ENCODE measurements at regions not wholly inside any gene's neighbourhood (a gene's known extent, or its start where the extent isn't known, plus 50 kb on each side); places are given as distances from the start of the nearest gene placed in this dataset.

DNA sequence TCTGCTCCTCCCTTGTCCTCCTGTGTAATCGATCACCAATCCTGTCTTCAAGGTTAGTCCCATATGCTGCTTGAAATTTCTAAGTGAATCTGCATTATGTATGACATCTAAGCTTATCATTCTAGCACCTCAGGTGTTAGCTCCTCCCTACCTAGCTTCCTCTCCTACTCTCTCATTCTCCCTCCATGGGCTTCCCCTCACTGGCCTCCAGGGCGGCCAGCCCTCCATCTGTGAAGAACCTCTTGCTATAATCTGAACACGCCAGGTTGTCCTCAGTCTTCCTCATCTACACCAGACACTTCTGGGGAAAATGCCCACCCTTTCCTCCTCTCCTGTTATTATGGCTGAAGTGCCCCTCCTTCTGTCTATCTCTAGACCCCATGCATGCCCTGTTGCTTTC lies 599.3 kb upstream of the KLF4 start:
- CTCF ChIA-PET, result no interaction called here
- intact Hi-C loops (cut with micrococcal nuclease; ENCODE audit: unreplicated experiment), result no loop called here
- Mint-ChIP-seq H3K4me1 (ENCODE audit: low read depth, unreplicated experiment) (peaks cover 4% of the 10 kb centered on the region), H3K36me3 (ENCODE audit: insufficient read depth, unreplicated experiment) (no peaks in the 10 kb centered on the region), H3K27me3 (ENCODE audit: unreplicated experiment) (no peaks in the 10 kb centered on the region), H3K9me3 (ENCODE audit: low read depth, unreplicated experiment) (peaks cover 1% of the 10 kb centered on the region), H3K27ac (ENCODE audit: unreplicated experiment) (no peak overlapping the region), H3K4me3 (ENCODE audit: low read depth, unreplicated experiment) (no peak overlapping the region)
- no peak for DNase-seq
- no TSS peak for BruUV-seq (replicated peaks)
- TF ChIP-seq CTCF (IDR thresholded peaks at IDR 0.05; ENCODE audit: unreplicated experiment), result no peak

- no peaks in the 10 kb centered on the region for H3K4me1 Mint-ChIP-seq (ENCODE audit: low read depth, unreplicated experiment)
- H3K27me3 Mint-ChIP-seq (ENCODE audit: unreplicated experiment), result no peaks in the 10 kb centered on the region
- intact Hi-C loops (cut with micrococcal nuclease; ENCODE audit: unreplicated experiment), result no loop called here
- no TSS peak for BruUV-seq (replicated peaks)
- CTCF ChIA-PET, result no interaction called here
- TF ChIP-seq CTCF (IDR thresholded peaks at IDR 0.05; ENCODE audit: unreplicated experiment), result no peak
- no peak for DNase-seq
- no peak overlapping the region for H3K27ac Mint-ChIP-seq (ENCODE audit: unreplicated experiment)
- no peak overlapping the region for H3K4me3 Mint-ChIP-seq (ENCODE audit: low read depth, unreplicated experiment)
- H3K36me3 Mint-ChIP-seq (ENCODE audit: insufficient read depth, unreplicated experiment), result no peaks in the 10 kb centered on the region
- H3K9me3 Mint-ChIP-seq (ENCODE audit: low read depth, unreplicated experiment), result peaks cover 2% of the 10 kb centered on the region
Observed at GRCh38 chr9:108087781-108088180, 598.2 kb upstream of the KLF4 start.

DNA sequence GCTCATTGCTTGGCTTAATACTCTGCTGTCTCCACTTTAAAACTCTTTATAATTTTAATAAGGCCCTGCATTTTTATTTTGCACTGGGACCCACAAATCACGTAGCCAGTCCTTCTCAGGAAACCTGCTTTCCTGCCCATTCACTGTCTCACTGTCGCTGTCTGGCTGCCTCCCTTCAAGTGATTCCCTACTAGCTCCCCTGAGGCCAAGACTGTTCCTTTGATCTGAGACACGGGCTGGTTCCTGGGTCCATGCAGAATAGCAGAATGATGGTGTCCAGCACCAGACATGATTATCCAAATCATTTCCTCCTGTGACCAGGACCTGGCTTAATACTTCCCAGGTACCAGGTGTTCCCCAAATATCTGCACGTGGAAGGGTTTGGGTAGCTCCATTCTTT lies 597.1 kb upstream of the KLF4 start:
- H3K4me1 Mint-ChIP-seq (ENCODE audit: low read depth, unreplicated experiment), result no peaks in the 10 kb centered on the region
- no peak for DNase-seq
- intact Hi-C loops (cut with micrococcal nuclease; ENCODE audit: unreplicated experiment), result no loop called here
- no peaks in the 10 kb centered on the region for H3K27me3 Mint-ChIP-seq (ENCODE audit: unreplicated experiment)
- H3K4me3 Mint-ChIP-seq (ENCODE audit: low read depth, unreplicated experiment), result no peak overlapping the region
- no peaks in the 10 kb centered on the region for H3K36me3 Mint-ChIP-seq (ENCODE audit: insufficient read depth, unreplicated experiment)
- peaks cover 2% of the 10 kb centered on the region for H3K9me3 Mint-ChIP-seq (ENCODE audit: low read depth, unreplicated experiment)
- no peak for TF ChIP-seq CTCF (IDR thresholded peaks at IDR 0.05; ENCODE audit: unreplicated experiment)
- no peak overlapping the region for H3K27ac Mint-ChIP-seq (ENCODE audit: unreplicated experiment)
- CTCF ChIA-PET, result interaction anchor here (0.6 kb wide), 1 partner anchor 180 kb away, joined by 4 read pairs; no protein-coding TSS in a partner anchor
- no TSS peak for BruUV-seq (replicated peaks)

DNA sequence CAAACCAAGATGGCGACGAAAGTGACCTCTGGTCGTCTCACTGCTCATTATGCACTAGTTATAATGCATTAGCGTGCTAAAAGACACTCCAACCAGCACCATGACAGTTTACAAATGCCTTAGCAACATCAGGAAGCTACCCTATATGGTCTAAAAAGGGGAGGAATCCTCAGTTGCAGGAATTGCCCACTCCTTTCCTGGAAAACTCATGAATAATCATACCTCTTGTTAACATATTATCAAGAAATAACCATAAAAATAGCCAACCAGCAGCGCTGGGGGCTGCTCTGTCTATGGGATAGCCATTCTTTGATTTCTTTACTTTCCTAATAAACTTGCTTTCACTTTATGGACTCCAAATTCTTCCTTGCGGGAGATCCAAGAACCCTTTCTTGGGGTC lies 595.7 kb upstream of the KLF4 start:
- no peak for TF ChIP-seq CTCF (IDR thresholded peaks at IDR 0.05; ENCODE audit: unreplicated experiment)
- intact Hi-C loops (cut with micrococcal nuclease; ENCODE audit: unreplicated experiment), result no loop called here
- peaks cover 2% of the 10 kb centered on the region for H3K9me3 Mint-ChIP-seq (ENCODE audit: low read depth, unreplicated experiment)
- H3K36me3 Mint-ChIP-seq (ENCODE audit: insufficient read depth, unreplicated experiment), result no peaks in the 10 kb centered on the region
- no peak overlapping the region for H3K4me3 Mint-ChIP-seq (ENCODE audit: low read depth, unreplicated experiment)
- no peak overlapping the region for H3K27ac Mint-ChIP-seq (ENCODE audit: unreplicated experiment)
- BruUV-seq (replicated peaks), result no TSS peak
- H3K27me3 Mint-ChIP-seq (ENCODE audit: unreplicated experiment), result no peaks in the 10 kb centered on the region
- H3K4me1 Mint-ChIP-seq (ENCODE audit: low read depth, unreplicated experiment), result no peaks in the 10 kb centered on the region
- no peak for DNase-seq
- CTCF ChIA-PET, result no interaction called here
